ENCODE measurements at regions not wholly inside any gene's neighbourhood (a gene's known extent, or its start where the extent isn't known, plus 50 kb on each side); places are given as distances from the start of the nearest gene placed in this dataset.
"Not testable (repeated sequence)": the region's sequence is repeated elsewhere in the genome, so short reads cannot be mapped to it uniquely, and the experiment has no call there.

GRCh38 chr2:234719116-234719716 lies 222.3 kb upstream of the ARL4C start:
- DNase-seq = no peak

- DNase-seq = no peak
Measured at GRCh38 chr2:234716271-234716670, 219.4 kb upstream of the ARL4C start.

- DNase-seq = no peak
Measured at GRCh38 chr2:234715671-234716250, 218.9 kb upstream of the ARL4C start.

DNA sequence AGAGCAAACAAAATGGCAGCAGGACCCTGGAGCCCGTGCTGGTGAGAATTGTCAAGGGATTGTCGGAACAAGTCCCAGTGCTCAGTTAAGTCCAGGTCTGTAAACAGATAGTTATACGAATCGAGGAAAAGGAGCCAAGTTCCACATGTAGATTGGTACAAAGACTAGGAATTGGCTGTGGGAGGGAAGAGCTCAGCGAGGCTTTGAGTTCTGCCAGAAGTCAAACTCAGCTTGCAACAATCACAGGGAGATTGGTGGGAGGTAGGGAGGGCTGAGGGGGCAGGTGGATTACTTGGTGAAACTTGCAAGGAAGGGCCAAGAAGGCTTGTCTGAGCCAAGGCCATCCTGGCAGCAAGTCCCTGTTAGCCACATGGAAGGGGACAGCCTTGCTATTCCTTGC lies 217.8 kb upstream of the ARL4C start:
- no peak for DNase-seq

DNA sequence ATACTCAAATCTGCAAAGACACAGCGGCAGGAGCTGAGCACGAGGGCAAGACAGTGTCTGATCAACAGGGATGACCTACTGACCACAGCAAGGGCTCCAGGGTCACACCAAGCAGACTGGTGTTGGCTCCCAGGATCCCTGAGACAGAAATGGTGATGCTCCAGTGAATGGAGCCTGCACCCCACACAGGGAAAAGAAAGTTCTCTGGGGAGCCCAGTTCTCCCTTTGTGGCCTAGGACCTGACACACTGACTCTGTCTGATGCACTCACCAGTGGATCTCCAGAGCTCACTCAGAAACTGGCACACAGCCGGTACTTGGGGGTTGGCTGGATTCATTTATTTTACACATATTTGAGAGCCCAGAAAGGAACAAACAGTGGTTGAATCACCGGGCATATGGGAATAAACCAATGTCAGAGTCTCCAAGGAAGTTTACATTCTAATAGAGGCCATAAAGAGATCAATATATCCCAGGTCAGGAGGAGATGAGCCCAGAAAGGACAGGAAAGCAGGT lies 215.6 kb upstream of the ARL4C start:
- no peak for DNase-seq

- no peak for DNase-seq
Measured at GRCh38 chr2:234711308-234711707, 214.4 kb upstream of the ARL4C start.

- DNase-seq = no peak
Measured at GRCh38 chr2:234710587-234710986, 213.7 kb upstream of the ARL4C start.

GRCh38 chr2:234710066-234710465 lies 213.2 kb upstream of the ARL4C start:
- no peak for DNase-seq

DNA sequence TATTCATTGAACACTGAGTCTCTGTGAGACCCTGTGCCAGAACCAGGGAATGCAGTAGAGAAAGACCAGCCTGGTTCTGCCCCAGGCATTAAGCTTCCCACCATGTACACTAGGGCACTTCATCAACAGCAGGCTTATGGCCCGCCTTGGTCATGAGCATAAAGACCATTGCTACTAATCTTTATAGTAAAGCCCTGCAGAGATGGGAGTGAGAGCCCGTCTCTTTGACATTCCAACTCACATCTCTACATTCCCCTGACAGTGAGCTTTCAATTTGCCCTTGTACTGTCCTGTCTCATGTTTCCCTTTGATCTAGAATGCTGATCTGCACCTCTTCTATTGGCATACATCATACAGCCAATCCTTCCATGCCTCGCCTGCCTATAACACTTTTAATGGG lies 211.8 kb upstream of the ARL4C start:
- DNase-seq = no peak

DNA sequence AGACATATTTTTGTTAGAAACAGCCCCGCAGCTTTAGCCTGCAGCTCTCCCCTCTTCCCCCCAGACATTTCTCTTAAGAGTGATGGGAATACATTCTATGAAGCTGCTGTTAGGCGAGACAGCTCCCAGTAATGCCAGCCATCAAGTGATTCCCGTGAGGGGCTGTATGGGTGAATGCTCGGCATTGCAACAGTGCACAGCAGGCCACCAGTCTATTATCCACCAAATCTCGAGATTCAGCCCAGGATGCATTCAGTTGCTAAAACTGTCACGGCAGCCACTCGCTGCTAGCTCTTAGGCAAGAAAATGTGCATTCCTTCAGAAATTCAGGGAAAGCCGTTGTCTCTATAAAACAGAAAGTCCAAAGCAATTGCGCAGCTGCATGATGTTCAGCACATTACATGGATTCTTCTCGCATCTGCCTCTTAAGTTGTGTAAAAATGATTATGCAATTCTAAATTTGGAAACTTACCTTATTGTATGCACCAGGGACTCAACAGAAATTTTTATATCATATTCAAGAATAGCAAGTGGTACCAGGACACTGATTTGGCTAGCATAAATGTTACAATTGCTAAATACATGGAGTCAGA lies 211.3 kb upstream of the ARL4C start:
- DNase-seq = no peak

GRCh38 chr2:234706086-234706485 lies 209.2 kb upstream of the ARL4C start:
- DNase-seq = no peak

DNA sequence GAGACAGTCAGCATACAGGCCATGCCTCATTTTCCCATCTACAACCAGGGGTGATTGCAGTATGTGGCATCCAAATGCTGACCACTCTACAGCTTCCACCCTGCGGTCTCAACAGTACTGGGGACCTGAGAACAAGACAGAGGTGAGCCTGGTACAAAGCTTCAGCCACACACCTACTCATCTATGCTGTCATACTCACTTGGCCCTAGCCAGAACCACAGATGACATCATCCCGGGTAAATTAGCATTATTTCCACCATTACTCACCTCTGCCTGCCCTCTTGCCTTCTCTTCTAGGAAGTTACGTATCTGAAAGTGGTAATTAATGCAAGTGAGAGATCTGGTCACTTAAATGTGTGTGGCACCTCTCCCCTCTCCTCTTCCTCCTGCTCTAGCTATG lies 208.2 kb upstream of the ARL4C start:
- DNase-seq = no peak

GRCh38 chr2:234703258-234703657 lies 206.4 kb upstream of the ARL4C start:
- no peak for DNase-seq

GRCh38 chr2:234702731-234703225 lies 205.9 kb upstream of the ARL4C start:
- no peak for DNase-seq

GRCh38 chr2:234701841-234702240 lies 205.0 kb upstream of the ARL4C start:
- DNase-seq = no peak

- DNase-seq = no peak
Measured at GRCh38 chr2:234701421-234701820, 204.5 kb upstream of the ARL4C start.

GRCh38 chr2:234699456-234699855 lies 202.6 kb upstream of the ARL4C start:
- no peak for DNase-seq

DNA sequence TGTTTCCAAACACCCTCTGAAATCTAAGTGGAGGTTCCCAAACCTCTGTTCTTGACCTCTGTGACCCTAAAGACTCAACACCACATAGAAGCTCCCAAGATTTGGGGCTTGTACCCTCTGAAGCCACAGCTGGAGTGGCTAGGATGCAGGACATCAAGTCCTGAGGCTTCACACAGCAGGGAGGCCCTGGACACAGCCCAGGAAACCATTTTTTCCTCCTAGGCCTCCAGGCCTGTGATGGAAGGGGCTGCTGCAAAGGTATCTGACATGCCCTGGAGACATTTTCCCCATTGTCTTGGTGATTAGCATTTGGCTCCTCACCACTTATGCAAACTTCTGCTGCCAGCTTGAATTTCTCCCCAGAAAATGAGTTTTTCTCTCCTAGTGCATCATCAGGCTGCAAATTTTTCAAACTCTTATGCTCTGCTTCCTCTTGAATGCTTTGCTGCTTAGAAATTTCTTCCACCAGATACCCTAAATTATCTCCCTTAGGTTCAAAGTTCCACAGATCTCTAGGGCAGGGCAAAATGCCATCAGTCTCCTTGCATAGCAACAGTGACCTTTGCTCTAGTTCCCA lies 200.5 kb upstream of the ARL4C start:
- DNase-seq = not testable (repeated sequence)

- DNase-seq = no peak
Measured at GRCh38 chr2:234695981-234696380, 199.1 kb upstream of the ARL4C start.

GRCh38 chr2:234694244-234695013 lies 197.5 kb upstream of the ARL4C start:
- no peak for DNase-seq

DNA sequence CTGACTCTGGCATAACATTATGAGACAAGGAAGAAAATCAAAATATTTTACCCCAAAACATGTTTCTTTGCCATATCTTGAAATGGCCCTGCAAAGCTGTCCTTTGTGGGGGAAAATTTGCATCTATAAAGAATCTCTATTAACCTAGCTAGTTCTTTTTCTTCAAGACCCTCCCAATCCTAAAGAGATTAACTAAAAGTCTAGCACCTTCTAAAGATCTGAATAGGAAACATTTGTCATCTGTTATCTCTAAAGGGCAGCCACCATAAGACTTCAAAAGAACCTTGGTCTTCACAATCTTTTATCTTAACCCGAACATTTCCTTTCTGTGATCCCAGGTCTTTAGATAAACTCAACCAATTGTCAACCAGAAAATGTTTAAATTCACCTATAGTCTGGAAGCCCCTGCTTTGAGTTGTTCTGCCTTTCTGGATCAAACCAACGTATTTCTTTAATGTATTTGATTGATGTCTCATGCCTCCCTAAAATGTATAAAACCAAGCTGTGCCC lies 196.9 kb upstream of the ARL4C start:
- not testable (repeated sequence) for DNase-seq

- DNase-seq = not testable (repeated sequence)
Measured at GRCh38 chr2:234693191-234693590, 196.3 kb upstream of the ARL4C start.

Data from activated naive CD4-positive, alpha-beta T cell (primary cell).